ENCODE measurements at regions not wholly inside any gene's neighbourhood (a gene's known extent, or its start where the extent isn't known, plus 50 kb on each side); places are given as distances from the start of the nearest gene placed in this dataset.
"Not testable (repeated sequence)": the region's sequence is repeated elsewhere in the genome, so short reads cannot be mapped to it uniquely, and the experiment has no call there.

DNA sequence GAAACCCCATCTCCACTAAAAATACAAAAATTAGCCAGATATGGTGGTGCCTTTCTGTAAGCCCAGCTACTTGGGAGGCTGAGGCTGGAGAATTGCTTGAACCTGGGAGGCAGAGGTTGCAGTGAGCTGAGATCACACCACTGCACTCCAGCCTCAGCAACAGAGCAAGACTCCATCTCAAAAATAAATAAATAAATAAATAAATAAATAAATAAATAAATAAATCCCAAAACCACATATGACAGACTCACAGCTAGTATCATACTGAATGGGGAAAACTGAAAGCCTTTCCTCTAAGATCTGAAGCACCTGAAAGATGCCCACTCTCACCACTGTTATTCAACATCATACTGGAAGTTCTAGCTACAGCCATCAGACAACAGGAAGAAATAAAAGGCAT lies 97.3 kb downstream of the TTC6 start:
- H3K27ac ChIP-seq (ENCODE audit: low read length); H3K27me3 ChIP-seq (ENCODE audit: control insufficient read depth, insufficient read depth, low read length); H3K4me1 ChIP-seq (ENCODE audit: control insufficient read depth, low read depth, low read length); H3K9ac ChIP-seq (ENCODE audit: low read length); H3K4me3 ChIP-seq (ENCODE audit: low read length); H3K9me3 ChIP-seq (ENCODE audit: control insufficient read depth, low read depth, low read length); H3K36me3 ChIP-seq (ENCODE audit: control insufficient read depth, low read depth, low read length): not testable (repeated sequence)

DNA sequence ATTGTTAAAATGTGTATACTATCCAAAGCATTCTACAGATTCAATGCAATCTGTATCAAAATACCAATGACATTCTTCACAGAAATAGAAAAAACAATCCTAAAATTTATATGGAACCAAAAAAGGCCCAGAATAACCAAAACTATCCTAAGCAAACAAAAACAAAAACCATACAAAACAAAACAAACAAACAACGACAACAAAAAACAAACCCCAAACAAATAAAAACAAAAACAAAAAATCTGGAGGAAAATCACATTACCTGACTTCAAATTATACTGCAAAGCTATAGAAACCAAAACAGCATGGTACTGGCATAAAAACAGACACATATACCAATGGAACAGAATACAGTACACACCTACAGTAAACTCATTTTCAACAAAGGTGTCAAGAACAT lies 98.0 kb downstream of the TTC6 start:
- H3K36me3 ChIP-seq (ENCODE audit: control insufficient read depth, low read depth, low read length); H3K9me3 ChIP-seq (ENCODE audit: control insufficient read depth, low read depth, low read length); H3K4me1 ChIP-seq (ENCODE audit: control insufficient read depth, low read depth, low read length); H3K27me3 ChIP-seq (ENCODE audit: control insufficient read depth, insufficient read depth, low read length); H3K9ac ChIP-seq (ENCODE audit: low read length); H3K27ac ChIP-seq (ENCODE audit: low read length); H3K4me3 ChIP-seq (ENCODE audit: low read length): not testable (repeated sequence)

DNA sequence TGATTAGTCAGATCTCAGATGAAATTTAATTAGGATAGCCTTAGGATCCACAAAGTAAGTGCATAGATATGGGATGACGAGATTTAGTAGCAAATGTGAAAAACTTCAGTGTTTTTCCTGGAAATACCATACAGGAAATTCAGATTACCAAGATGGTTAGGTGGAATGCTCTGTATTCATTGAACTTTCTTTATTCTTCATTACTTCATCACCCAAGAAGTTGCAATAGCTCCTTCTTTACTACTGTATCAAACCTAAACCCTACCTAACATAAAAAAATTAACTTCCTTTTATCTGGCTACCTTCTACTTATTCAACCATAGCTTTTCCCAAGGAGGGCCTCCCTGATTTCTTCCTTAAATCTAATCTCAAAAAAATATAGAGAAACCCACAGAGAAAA lies 100.4 kb downstream of the TTC6 start:
- H3K9ac ChIP-seq (ENCODE audit: low read length), result no peak overlapping the region
- H3K4me1 ChIP-seq (ENCODE audit: control insufficient read depth, low read depth, low read length), result no peaks in the 10 kb centered on the region
- H3K9me3 ChIP-seq (ENCODE audit: control insufficient read depth, low read depth, low read length), result no peaks in the 10 kb centered on the region
- no peak overlapping the region for H3K4me3 ChIP-seq (ENCODE audit: low read length)
- no peak overlapping the region for H3K27ac ChIP-seq (ENCODE audit: low read length)
- H3K27me3 ChIP-seq (ENCODE audit: control insufficient read depth, insufficient read depth, low read length), result no peaks in the 10 kb centered on the region
- no peaks in the 10 kb centered on the region for H3K36me3 ChIP-seq (ENCODE audit: control insufficient read depth, low read depth, low read length)

DNA sequence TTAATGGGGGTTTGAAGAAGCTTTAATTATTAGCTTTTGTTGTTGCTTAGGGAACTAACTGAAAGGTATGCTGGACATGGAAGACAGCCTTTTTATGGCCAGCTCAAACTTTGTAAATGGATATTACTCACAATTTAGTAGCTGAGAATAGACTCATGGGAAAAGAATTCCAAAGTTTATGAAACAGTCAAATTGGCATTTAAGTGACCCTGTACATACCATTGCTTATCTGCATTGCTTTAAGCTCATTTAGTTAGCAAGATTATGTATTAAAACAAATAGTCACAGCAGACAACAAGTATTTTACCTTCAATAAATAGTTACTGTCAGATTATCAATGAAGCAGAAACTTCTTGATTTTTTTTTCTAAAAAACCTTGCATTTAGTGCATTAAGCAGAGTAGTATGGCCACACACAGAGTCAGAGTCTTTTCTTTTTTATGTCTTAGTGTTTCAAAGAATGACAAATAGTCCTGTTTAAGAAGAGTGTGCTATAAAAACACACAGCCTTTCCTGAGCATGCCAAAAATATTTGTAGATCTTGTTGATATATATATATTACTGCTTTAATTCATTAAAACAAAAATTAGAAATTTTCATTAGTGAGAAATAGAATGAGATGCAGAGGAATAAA lies 102.2 kb downstream of the TTC6 start:
- Histone ChIP-seq H3K4me3 (ENCODE audit: low read length) (no peak overlapping the region), H3K36me3 (ENCODE audit: control insufficient read depth, low read depth, low read length) (no peaks in the 10 kb centered on the region), H3K27me3 (ENCODE audit: control insufficient read depth, insufficient read depth, low read length) (no peaks in the 10 kb centered on the region), H3K9ac (ENCODE audit: low read length) (no peak overlapping the region), H3K4me1 (ENCODE audit: control insufficient read depth, low read depth, low read length) (no peaks in the 10 kb centered on the region), H3K27ac (ENCODE audit: low read length) (no peak overlapping the region), H3K9me3 (ENCODE audit: control insufficient read depth, low read depth, low read length) (no peaks in the 10 kb centered on the region)

DNA sequence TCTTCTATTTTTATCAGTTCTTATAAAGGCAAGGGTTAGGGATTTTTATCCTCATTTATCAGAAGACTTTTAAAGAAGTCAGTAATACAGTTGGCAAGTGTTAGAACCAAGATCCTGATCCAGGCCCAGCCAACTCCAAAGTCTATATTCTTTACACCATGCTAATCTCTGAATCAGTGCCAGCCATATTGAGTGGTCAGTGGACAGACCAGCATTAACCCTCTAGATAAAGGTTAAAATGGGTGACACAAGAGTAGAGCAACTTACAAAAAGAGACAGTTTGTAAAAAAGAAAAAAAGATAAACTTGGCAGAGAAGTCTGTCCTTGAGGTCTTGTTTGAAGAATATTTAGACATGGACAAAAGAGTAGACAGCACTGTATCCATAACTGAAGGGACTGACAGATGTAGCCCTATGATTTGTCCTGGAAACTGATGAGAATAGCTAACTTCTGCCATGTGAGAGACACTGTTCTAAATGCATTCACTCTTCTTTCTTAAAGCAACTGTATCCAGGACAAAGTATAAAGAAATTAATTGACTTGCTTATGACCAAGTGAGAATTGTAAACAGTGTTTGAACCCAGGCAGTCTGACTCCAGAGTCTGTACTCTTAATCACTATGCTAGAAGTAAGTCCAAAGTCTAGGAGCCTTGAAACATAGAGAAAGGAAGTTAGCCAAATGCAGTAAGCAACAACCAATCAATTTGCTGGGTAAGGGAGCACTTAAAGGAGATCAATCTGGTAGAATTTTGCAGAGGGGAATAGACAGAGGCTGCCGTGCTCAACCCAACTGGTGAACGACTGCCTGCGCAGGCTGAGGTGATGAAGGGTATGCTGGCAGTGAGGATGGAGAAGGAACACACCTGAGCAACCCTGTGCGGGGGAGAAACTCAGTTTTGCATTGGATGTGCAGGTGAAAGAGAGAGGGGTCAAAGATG lies 103.7 kb downstream of the TTC6 start:
- Histone ChIP-seq H3K27ac (ENCODE audit: low read length) (no peak overlapping the region), H3K4me1 (ENCODE audit: control insufficient read depth, low read depth, low read length) (no peaks in the 10 kb centered on the region), H3K4me3 (ENCODE audit: low read length) (no peak overlapping the region), H3K9ac (ENCODE audit: low read length) (no peak overlapping the region), H3K9me3 (ENCODE audit: control insufficient read depth, low read depth, low read length) (no peaks in the 10 kb centered on the region), H3K27me3 (ENCODE audit: control insufficient read depth, insufficient read depth, low read length) (no peaks in the 10 kb centered on the region), H3K36me3 (ENCODE audit: control insufficient read depth, low read depth, low read length) (no peaks in the 10 kb centered on the region)

DNA sequence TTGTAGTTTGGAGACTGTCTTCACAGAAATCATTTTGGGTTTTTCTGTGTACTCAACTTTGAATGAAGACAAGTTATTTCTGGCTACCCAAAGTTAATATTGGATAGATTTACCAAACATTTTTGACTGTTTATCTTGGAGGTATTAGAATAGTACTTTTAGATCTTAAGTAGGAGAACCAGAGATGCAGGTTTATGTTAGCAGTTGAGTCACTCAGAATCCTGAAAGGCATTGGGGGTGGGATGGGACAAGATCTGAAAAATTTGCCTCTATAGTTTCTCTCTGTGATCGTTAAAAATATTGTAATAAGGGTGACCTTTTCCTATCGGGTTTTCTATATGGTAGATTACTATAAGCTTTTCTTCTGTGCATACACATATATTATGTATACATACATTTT lies 112.3 kb downstream of the TTC6 start:
- H3K36me3 ChIP-seq (ENCODE audit: control insufficient read depth, low read depth, low read length), result no peaks in the 10 kb centered on the region
- H3K27me3 ChIP-seq (ENCODE audit: control insufficient read depth, insufficient read depth, low read length), result no peaks in the 10 kb centered on the region
- H3K9me3 ChIP-seq (ENCODE audit: control insufficient read depth, low read depth, low read length), result no peaks in the 10 kb centered on the region
- no peaks in the 10 kb centered on the region for H3K4me1 ChIP-seq (ENCODE audit: control insufficient read depth, low read depth, low read length)
- H3K9ac ChIP-seq (ENCODE audit: low read length), result no peak overlapping the region
- H3K27ac ChIP-seq (ENCODE audit: low read length), result no peak overlapping the region
- H3K4me3 ChIP-seq (ENCODE audit: low read length), result no peak overlapping the region

DNA sequence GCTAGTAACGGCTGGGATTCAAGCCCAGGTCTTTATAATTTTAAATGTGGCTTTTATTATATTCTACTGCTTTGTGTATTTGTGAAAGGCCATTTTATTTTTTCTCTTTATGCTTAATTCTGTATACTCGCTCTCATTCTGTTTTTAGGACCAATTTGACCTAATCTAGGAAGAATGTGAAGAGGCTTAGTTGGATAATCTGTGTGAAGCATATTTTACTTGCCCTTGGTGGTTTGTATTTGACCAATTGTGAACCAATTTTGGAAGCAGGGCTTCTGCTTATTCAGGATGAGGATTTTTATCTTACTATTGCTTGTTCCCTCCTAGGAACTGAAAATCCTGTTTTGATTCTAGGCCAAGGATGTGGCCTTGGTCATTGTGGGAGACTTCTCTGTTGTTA lies 113.1 kb downstream of the TTC6 start:
- Histone ChIP-seq H3K27ac (ENCODE audit: low read length) (no peak overlapping the region), H3K4me3 (ENCODE audit: low read length) (no peak overlapping the region), H3K27me3 (ENCODE audit: control insufficient read depth, insufficient read depth, low read length) (no peaks in the 10 kb centered on the region), H3K4me1 (ENCODE audit: control insufficient read depth, low read depth, low read length) (no peaks in the 10 kb centered on the region), H3K9ac (ENCODE audit: low read length) (no peak overlapping the region), H3K9me3 (ENCODE audit: control insufficient read depth, low read depth, low read length) (no peaks in the 10 kb centered on the region), H3K36me3 (ENCODE audit: control insufficient read depth, low read depth, low read length) (no peaks in the 10 kb centered on the region)

DNA sequence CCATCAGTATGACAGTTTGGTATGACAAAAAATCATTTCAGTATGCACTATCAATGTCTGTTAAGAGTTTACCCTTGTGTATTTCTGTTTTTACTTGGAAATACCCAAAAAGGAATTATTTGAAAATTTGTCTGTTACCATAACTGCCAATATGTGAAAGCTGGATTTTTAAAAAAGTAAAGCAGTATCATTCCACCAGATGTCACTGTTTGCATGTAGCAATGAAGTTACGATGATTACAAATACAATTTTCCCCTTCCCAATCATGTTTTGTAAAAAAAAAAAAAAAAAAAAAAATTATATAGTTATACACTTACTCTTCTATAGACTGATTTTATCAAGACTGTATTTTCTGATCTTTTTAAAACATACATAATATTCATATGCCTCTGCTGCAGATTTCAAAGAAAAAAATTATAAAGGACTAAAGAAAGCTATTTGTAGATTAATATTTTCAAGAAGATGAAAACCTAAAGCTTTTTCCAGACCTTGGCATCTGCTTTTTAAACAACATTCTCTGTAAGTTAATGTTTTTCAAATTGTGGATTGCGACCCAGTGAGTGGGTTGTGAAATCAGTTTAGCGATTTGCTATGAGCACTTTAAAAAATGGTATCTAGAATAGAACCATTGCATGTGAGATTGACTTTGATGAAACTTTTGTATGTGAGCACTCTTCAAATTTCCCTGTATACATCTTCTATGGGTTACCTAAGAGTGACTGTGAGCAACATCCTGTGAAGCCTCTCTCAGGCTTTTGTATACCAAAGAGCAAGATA lies 114.2 kb downstream of the TTC6 start:
- no peaks in the 10 kb centered on the region for H3K36me3 ChIP-seq (ENCODE audit: control insufficient read depth, low read depth, low read length)
- H3K9me3 ChIP-seq (ENCODE audit: control insufficient read depth, low read depth, low read length), result no peaks in the 10 kb centered on the region
- H3K9ac ChIP-seq (ENCODE audit: low read length), result no peak overlapping the region
- no peaks in the 10 kb centered on the region for H3K27me3 ChIP-seq (ENCODE audit: control insufficient read depth, insufficient read depth, low read length)
- no peak overlapping the region for H3K27ac ChIP-seq (ENCODE audit: low read length)
- no peak overlapping the region for H3K4me3 ChIP-seq (ENCODE audit: low read length)
- no peaks in the 10 kb centered on the region for H3K4me1 ChIP-seq (ENCODE audit: control insufficient read depth, low read depth, low read length)

DNA sequence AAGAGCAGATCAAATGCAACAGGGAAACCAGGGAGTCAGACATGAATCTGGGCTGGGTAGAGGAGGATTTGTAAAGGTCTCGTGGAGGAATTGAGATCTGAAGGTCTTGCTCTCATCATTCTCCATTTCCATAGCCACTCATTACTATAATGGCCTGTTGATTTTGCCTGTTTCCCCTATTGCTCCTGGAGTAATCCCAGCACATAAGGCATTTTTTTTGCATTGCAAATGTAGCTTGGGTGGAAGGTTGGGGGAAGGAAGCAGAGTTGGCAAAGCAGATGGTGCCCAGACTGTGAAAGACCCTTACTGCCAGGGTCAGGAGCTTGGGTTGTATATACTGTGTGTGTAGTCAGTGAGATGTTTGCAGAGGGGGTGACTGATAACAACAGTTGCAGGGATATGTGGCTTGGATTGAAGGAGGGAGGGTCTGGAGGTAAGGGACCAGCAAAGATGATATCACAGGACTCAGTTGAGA lies 116.0 kb downstream of the TTC6 start:
- Histone ChIP-seq H3K27me3 (ENCODE audit: control insufficient read depth, insufficient read depth, low read length) (no peaks in the 10 kb centered on the region), H3K27ac (ENCODE audit: low read length) (no peak overlapping the region), H3K36me3 (ENCODE audit: control insufficient read depth, low read depth, low read length) (no peaks in the 10 kb centered on the region), H3K9ac (ENCODE audit: low read length) (no peak overlapping the region), H3K9me3 (ENCODE audit: control insufficient read depth, low read depth, low read length) (no peaks in the 10 kb centered on the region), H3K4me3 (ENCODE audit: low read length) (no peak overlapping the region), H3K4me1 (ENCODE audit: control insufficient read depth, low read depth, low read length) (no peaks in the 10 kb centered on the region)

DNA sequence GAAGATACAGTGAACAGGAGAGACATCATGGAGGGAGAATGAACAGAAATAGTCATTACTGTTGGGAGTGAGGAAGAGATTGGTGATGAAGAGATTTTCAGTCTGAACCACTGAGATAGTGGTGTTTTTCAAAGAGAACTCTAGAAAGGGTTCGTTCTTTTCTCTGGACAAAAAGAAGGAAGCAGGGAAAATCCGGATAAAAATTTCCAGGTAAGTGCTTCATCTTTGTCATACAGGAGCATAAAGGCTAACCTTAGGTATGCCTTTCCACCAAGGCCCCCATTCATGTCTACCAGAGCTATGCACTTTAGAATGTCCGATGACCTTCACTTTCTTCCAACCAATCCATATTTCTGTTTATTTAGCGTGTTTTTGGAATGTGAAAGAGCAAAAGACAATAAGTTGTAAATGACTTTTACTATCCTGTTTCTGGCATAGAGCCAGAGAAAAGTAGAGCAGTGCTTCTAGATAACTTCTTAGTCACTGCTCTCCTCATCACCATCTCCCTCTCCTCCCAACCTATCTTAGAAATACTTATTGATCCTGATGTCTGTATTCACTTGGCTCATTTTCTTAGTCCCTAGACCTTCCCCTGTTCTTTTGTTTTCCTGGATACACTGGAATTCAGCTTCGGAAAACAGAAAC lies 116.5 kb downstream of the TTC6 start:
- no peak overlapping the region for H3K27ac ChIP-seq (ENCODE audit: low read length)
- H3K4me3 ChIP-seq (ENCODE audit: low read length), result no peak overlapping the region
- H3K4me1 ChIP-seq (ENCODE audit: control insufficient read depth, low read depth, low read length), result no peaks in the 10 kb centered on the region
- no peaks in the 10 kb centered on the region for H3K9me3 ChIP-seq (ENCODE audit: control insufficient read depth, low read depth, low read length)
- H3K27me3 ChIP-seq (ENCODE audit: control insufficient read depth, insufficient read depth, low read length), result no peaks in the 10 kb centered on the region
- H3K9ac ChIP-seq (ENCODE audit: low read length), result no peak overlapping the region
- H3K36me3 ChIP-seq (ENCODE audit: control insufficient read depth, low read depth, low read length), result no peaks in the 10 kb centered on the region

DNA sequence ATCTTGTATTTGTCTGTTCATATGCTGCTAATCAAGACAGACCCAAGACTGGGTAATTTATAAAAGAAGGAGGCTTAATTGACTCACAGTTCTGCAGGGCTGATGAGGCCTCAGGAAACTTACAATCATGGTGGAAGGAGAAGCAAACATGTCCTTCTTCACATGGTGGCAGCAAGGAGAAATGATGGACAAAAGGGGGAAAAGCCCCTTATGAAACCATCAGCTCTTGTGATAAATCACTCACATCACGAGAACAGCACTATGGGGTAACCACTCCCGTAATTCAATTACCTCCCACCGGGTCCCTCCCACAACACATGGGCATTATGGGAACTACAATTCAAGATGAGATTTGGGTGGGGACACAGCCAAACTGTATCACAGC lies 117.0 kb downstream of the TTC6 start:
- H3K27me3 ChIP-seq (ENCODE audit: control insufficient read depth, insufficient read depth, low read length); H3K27ac ChIP-seq (ENCODE audit: low read length); H3K4me3 ChIP-seq (ENCODE audit: low read length); H3K4me1 ChIP-seq (ENCODE audit: control insufficient read depth, low read depth, low read length); H3K9me3 ChIP-seq (ENCODE audit: control insufficient read depth, low read depth, low read length); H3K9ac ChIP-seq (ENCODE audit: low read length); H3K36me3 ChIP-seq (ENCODE audit: control insufficient read depth, low read depth, low read length): not testable (repeated sequence)
